GM21390 (cell line): ENCODE measurements at regions not wholly inside any gene's neighbourhood (a gene's known extent, or its start where the extent isn't known, plus 50 kb on each side); places are given as distances from the start of the nearest gene placed in this dataset.

ENCODE experiments used
- ATAC-seq: cut with Tn5 transposase; IDR thresholded peaks from one replicate; pipeline ENCODE4 v1.9.1; 2021; ENCODE audit not compliant: unreplicated experiment

DNA sequence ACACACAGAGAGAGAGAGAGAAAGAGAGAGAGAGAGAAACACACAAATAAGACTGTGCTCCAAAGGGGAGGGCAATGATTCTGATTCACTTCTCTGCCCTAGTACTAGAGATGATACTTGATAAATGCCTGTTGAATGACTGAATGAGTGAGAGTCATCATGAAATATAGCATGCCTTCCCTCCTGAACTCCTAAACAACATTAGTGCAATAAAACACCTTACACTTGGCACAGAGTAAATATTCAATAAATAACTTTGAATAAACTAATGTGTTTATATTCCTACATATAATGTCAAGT, 511.2 kb upstream of the RAG2 start:
- no peak for ATAC-seq

DNA sequence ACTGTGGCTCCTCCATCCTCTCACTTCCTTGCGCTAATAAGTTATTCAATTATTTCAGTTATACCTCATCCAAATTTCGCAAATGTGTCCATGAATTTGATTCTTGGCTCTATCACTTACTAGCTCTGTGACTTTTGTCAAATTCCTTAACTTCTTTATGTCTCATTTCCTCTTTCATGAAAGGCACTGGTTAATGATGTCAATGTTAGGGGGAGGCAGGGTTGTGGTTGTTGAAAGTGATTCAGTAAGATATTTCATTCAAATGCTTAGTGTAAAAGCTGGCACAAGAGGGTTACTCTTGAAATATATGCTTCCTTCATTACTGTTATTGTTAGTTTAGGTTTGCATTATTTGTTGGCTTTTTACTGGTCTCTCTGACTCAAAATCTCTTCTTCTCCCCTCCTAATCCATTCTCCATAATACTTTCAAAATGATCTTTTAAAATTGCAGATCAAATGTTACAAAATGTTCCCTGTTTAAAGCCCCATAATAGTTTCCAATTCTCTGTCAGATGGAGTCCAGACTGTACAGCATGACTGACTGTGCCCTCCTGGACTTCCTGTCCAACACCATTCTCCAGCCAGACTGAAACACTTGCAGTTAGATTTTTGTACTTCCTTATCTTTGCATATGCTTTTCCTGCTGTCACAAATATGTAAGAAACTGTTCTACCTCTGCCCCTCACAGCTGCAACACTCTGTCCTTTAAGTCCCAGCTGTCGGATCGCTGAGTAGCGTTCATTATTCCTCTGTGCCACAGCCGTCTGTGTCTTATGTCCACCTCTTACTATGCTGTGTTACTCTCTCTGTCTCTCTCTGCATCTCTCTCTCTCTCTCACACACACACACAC, 510.6 kb upstream of the RAG2 start:
- no peak for ATAC-seq

DNA sequence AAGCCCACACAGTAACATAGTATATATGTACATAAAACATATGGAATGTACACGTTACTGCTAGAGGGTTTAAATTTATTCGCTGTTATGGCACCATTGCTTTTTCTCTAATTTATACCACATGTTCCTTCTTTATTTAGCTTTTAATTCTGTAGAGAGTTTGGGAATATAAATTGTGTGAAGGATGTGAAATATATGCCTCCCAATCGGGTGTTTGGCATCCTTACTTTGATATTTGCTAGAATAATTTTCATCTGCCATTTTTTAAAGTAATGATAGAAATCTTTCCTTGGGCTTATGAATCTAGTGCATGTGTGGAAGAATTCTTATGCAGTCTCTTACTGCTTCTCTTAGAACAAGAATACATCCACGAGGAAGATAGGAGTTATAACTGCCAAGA, 509.8 kb upstream of the RAG2 start:
- no peak for ATAC-seq

DNA sequence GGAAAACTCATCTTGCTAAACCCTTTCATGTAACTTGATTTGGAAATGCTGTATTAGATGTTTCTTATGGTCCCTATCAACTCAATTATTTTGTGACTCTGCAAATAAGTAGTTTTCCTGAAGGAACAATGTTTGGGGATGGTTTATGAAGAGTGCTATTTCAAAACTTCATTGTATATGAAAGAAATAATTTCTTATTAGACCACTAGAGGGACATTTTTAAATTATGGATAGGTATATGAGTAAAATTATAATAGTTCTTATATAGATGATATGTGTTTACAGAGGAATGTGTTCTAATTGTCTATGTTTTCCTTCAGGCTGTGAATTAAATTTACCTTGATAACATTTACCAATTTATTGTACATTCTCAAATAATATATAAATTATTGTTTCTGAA, 509.4 kb upstream of the RAG2 start:
- no peak for ATAC-seq

DNA sequence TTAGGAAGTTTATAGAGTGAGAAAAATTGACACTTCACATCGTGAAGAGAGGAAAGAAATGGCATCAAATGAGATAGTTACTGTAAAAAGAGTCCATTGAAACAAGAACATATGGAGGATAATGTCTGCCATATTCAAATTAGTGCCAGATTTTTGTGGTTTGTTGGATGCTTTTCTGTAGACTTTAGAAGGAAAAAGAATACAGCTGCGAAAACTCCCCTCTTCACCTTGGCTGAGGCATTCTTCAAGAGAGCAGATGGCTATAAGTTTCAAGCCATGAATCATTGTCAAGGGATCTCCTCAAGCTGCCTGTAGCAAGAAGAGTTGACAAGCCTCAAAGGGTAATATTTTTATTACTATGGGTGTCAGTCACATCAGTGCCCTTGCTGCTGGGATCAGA, 507.4 kb upstream of the RAG2 start:
- ATAC-seq = no peak

DNA sequence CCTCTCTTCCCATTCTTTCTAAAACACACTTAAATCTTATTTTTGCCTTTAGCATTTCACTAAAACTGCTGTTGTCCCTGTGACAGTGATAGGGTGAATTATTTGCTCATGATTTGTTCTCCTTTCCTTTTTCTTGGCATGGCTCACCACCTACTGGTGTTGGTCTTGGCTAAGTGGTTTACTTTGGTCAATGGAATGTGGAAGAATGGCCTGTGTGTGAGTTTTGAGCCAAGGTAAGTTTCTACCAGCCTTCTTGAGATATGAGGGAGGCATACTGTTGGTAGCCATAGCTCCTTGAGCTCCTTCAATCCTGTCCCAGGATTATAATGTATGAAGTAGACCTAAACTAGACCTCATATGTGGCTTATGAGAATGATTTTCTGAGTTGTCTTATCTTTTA, 506.3 kb upstream of the RAG2 start:
- ATAC-seq = no peak

DNA sequence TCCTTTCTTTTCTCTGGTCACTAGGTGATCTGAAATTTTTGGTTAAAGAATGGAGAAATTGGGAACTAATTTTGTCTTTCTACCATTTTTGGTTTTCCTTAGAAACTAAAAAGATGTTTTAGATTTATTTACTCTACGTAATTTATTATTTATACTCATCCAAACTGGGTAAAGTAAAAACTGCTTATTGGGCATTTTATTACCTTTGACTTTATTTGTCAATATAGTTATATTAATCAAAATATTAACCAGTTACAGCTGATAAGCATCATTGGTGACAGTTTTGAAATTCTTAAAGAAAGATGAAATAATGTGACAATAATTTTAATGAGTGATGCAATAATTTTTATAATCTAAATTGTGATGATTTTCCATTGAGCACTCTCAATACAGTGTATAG, 502.0 kb upstream of the RAG2 start:
- no peak for ATAC-seq

DNA sequence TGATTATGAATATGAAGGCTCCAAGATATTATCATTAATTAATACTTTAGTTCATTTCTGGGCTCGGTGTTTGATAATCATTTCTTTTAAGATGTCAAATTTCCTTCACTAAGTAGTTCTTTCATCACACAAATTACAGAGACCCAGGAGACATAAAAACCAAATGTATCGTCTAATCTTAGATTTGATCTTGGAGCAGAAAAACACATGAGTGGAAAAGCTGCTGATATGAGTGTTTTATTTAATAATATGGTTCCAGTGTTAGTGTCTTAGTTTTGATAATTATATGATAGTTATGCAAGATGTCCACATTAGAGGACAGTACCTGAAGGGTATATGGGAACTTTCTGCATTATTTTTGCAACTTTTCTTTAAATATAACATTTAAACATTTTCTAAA, 494.5 kb upstream of the RAG2 start:
- ATAC-seq = no peak

DNA sequence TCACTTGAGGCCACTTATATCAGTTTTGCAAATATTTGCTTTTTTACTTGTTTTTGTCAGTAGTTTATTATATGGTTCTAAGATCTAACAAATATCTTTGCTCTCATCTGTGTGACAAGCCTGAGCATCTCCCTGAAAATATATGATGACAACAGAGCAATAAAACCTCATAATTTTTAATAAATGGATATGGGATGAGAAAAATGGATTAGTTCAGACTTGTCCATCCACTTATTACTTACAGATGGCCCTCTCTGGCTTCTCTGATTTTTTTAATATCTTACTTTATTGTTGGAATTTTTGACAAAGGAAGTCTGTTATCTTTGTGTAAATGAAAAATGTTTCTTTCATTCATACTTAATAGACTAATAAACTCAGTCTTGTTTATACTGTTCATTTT, 491.4 kb upstream of the RAG2 start:
- ATAC-seq = no peak

DNA sequence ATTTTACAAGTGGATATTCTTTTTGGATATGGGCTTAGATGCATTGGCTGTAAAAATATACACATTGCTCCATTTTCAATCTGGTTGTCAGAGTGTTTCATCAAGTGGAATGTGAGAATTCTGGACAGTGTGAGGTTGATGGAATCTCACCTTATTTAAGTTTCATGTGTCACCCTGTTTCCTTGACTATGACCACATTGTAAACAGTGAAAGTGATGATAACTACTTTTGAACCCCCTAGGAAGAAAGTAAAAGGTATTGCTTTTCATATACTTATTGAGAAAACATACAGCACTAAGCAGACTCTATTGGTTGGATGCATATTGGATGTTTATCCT, 490.5 kb upstream of the RAG2 start:
- no peak for ATAC-seq

DNA sequence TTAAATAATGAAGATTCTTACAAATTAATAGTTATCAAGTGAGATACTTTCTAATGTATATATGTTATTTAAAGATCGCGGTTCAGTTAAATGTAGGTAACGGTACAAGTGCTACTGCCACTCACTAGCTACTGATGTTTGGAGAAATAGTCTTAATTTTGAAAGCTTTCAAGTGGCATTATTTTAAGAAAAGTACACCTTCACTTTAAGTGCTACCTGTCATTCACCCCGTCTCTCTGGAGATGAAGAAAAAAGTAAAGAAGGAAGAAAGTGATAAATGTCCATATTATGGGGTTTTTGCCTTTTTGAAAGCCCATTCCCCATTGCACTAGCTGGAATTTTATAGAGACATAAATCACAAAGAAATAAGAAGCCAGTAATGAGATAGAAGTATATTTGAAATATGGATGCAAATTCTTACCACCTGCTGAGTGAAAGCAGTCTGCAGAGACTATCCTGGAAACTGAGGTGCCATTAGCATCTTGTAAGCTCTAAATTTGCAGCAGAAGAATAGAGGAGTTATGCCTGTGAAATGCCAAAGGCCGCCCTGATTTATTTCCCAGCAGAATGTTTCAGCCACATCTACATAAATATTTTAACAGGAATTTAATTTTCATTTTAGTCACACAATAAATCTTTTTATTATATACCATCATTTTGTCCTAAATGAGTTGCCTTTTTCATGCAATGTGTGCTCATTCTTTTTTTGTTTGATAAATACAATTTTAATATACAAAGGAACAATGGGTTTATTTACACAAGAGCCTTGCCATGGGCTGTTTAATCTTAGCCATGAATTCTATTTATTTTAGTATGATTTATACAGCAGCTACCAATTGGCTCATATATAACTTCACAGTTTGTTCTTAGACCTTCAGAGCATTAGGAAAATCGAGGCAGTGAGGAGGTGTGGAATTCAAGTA, 489.9 kb upstream of the RAG2 start:
- no peak for ATAC-seq

DNA sequence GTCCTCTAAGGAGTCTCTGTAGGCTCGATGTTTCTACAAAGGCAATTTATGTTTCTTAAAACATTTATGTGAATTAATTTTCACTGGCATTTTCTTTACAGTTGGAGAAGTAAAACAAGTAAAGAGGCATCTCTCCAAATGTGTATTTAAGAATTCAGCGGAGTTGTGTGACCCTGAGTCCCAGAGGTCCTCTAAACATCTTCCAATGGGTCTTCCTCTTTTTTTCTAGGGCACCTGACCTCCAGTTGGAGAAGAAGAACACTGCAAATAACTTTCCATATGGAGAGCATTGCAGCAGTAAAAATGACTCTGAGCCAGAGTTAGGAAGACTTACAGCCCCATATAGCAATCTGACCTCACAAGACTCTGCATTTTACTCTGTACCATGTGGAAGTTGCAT, 480.5 kb upstream of the RAG2 start:
- ATAC-seq = no peak

DNA sequence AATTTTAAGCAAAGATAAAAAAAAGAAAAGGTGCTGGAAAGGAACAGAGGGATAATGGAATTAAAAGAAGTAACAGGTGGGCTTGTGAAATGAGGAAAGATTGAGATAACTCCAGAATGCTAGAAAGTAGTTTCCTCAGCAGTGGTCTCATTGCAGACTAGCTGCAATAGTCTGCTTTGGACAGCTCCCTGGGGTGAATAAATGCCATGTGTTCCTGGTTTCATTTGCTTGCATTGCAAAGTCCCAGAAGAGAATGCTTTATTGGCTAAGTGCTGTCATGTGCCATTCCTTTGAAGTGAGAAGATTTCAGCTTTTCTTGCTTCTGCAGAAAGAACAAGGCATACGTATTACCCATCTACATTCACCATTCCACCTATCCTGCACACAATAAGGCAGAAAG, 478.8 kb upstream of the RAG2 start:
- ATAC-seq = no peak

DNA sequence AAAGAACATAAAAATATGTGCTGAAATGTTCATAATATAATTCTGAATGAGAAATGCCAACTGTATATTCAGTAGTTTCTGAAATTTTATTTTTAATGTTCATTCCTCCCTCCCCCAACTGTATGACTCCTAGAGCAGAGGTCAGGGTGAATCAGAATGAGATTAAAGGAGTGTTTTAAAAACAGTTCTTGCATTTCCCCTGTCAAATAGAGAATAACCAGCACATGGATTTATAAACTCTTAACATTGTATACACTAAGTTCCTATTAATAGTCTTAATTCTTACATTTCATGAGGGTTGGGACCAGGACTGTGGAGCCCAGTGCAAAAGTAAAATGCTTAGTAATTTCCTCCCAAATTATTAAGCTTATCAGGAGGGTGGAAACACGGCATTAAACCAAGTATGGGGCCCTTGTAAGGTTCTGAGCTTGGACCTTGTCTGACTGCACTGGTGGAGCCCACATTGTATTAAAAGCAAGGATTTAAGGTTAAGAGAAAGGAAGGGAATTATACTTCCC, 474.6 kb upstream of the RAG2 start:
- no peak for ATAC-seq

DNA sequence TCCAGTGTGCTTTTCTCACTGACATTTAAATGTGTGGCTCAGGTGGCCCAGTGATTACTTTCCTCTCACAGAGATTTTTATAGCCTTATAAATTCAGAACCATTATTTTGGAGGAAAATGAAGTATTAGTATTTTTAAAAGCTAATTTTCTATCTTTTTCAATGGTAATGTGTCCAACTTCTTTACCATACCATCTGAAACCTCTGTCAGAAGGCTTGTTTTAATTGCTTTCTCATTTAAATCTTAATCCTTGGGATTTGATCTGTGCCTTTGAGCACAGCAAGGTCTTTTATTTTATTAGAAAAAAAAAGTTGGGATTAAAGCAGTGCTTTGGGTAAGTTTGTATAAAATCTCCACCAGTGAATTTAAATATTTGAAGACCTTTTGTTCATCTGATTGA, 452.3 kb upstream of the RAG2 start:
- ATAC-seq = no peak

DNA sequence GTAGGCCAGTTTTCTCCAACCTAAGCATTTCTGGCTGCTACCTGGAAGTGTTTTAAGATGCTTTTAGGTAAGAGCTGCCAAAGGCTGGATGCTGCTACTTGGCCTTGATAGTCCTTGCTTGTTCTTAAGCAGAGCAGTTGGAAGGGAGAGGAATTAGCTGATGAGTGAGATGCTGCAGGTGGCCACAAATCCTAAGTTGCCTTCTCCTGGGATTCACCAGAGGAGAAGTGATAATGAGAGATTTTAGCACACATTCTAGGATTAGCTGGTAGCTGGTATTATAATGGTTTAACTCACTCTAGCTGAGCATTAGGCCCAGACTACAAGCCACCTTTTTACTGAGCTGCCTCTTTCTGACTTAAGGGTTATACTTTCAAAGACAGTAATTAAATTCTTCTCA, 442.9 kb upstream of the RAG2 start:
- ATAC-seq = no peak

DNA sequence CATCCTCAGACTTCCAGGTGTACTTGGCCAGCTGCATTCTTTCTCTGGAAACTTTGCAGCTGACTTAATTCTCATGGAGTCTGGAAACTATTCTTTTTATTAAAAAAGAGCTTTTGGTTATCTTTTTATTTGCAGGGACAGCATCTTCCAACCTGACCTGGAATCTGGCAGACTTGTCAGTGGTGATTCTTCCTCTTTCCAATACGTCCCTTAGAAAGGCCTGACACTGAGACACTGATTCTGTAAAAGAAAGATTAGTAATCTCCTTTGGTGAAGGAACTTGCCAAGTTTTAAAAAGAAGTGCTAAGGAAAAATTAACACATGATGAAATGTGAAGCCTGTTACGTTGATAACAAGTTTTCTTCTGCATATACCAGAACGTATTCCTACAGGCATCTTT, 440.9 kb upstream of the RAG2 start:
- no peak for ATAC-seq

DNA sequence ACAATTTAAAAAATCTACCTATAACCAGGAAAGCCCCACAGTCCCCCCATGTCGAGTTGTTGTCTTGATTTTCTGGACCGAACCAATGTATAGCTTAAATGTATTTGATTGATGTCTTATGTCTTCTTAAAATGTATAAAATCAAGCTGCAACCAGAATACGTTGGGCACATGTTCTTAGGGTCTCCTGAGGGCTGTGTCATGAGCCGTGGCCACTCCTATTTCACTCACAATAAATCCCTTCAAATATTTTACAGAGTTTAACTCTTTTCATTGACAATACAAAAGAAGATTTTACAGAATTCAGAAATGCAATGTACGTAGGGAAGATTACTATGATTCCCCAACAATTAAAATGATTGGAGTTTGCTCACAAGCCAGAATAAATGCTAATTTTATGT, 428.7 kb upstream of the RAG2 start:
- ATAC-seq = no peak

DNA sequence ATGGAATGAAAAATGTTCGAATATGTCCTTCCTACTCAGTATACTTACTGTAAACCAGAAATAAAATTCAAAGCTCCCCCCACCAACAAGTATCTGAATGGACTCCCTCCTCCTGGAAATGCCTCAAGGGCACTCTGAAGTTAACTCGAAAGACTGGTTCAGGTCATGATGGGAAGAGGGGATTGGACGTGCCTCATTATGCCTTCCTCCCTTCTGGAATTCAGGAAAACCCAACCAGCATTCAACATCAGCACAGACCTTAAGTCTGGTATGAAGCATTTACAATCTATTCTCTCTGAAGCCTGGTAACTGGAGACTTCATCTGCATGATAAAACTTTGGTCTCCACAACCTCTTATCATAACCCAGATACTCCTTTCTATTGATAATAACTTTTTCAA, 428.3 kb upstream of the RAG2 start:
- no peak for ATAC-seq

DNA sequence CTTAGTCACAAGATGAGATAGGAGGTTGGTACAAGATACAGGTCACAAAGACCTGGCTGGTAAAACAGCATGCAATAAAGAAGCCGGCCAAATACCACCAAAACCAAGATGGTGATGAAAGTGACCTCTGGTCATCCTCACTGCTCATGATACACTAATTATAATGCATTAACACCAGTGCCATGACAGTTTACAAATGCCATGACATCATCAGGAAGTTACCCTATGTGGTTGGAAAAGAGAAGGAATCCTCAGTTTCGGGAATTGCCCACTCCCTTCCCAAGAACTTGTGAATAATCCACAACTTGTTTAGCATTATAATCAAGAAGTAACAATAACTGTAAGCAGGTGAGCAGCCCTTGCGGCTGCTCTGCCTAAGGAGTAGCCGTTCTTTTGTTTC, 408.5 kb upstream of the RAG2 start:
- ATAC-seq = no peak

DNA sequence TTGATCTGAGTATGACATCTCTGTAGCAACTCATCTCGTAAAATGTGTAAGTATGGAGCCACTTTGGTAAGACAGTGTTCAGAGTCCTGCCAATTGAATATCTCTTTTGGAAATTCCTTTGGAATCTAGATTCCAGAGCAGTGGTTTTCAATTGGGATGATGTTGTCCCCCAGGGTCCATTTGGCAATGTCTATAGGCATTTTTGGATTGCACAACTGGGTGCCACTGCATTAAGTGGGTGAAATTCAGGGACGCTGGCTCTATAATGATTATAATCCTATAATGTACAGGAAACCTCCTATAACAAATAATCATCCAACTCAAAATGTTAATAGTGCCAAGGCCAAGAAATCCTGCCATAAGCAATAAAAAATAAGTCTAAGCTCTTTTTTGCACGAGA, 404.8 kb upstream of the RAG2 start:
- ATAC-seq = no peak

DNA sequence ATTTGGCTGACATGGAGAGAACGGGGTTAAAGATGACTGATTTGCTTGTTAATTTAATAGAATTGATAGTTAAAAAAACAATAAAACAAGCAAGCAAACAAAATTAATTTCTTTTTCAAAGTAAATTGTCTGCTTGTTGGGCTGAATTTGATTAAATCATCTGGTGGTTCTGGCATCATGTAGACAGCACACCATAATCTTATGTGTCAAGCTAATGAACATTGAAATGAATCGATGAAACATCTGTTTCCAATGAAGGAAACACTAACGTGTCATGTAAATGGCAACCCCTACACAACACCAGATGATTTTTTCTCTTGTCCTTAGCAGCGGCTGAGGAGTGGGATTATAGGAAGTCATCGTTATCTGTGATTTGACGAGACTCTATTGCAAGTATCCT, 399.6 kb upstream of the RAG2 start:
- ATAC-seq = no peak
